ENCODE measurements at regions not wholly inside any gene's neighbourhood (a gene's known extent, or its start where the extent isn't known, plus 50 kb on each side); places are given as distances from the start of the nearest gene placed in this dataset.
A peak's percentile ranks its signal among the peaks of the same experiment; 100 is the strongest.

DNA sequence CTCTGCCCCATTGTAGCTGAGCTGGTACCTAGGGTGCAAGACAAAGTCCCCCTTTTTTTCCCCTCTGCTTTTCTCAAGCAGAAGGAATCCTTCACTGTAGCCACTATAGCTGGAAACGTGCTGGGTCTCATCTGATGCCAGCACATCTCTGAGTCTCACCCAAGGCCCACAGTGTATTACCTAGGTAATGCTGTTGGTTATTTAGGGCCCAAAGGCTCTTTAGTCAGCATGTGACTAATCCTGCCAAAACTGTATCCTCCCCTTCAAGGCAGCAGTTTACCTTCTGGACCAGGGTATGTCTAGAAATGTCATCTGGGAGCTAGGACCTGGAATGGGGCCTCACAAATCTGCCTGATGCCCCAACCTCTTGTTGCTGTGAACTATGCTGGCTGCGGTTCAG lies 423.4 kb downstream of the NUF2 start:
- DNase-seq (ENCODE audit: low spot score): no peak

DNA sequence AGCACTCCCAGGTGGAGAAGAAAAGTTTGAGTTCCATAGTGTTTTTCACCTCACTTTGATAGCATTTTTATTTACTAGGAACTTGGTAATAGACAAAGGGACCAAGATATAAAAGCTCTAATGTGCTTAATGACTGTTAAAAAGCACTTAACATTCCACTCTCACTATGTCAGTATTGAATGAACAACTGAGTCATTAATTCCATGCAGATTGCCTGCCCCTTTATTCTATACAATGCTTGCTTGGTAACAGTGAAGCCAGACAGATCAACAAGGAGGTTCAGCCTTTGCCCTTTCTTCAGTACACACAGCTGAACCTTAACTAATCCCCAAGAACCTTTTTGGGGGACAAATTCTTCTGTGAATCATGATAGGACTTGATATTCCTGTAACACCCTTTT lies 425.5 kb downstream of the NUF2 start:
- peak; percentile 32 for DNase-seq (ENCODE audit: low spot score)

GRCh38 chr1:163747855-163748254 lies 426.1 kb downstream of the NUF2 start:
- DNase-seq (ENCODE audit: low spot score): no peak

DNA sequence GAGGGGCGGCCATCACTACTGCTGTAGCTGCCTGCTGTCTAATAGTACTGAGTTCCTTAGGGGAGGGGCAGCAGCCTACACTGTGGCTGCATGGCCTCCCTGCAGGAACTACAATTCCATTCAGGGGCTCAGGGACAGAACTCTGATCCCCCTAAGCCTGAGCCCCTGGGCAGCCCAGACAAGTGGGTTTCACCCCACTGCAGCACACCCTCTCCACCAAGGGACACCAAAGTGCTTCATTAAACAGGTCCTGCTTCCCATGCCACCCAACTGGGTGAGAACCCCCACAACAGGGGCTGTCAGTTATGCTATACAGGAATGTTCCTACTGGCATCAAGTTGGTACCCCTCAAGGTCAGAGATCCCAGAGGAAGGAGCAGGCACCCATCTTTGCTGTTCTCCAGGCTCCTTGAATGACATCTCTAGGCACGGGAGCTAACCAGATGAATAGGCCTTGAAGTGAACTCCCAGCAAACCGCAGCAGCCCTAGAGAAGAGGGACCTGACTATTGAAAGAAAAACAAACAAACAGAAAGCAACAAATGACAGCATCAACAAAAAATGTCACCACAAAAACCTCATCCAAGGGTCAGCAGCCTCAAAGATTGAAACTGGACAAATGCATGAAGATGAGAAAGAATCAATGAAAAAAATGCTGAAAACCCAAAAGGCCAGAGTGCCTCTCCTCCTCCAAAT lies 437.4 kb downstream of the NUF2 start:
- no peak for DNase-seq (ENCODE audit: low spot score)

DNA sequence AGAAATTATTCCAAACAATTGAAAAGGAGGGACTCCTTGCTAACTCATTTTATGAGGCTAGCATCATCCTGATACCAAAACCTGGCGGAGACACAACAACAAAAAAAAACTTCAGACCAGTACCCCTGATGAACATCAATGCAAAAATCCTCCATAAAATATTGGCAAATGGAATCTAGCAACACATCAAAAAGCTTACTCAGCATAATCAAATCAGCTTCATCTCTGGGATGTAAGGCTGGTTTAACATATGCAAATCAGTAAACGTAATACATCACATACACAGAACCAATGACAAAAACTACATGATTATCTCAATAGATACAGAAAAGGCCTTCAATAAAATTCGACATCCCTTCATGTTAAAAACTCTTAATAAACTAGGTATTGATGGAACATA lies 440.1 kb downstream of the NUF2 start:
- DNase-seq (ENCODE audit: low spot score): no peak

GRCh38 chr1:163766257-163766918 lies 444.6 kb downstream of the NUF2 start:
- no peak for DNase-seq (ENCODE audit: low spot score)

DNA sequence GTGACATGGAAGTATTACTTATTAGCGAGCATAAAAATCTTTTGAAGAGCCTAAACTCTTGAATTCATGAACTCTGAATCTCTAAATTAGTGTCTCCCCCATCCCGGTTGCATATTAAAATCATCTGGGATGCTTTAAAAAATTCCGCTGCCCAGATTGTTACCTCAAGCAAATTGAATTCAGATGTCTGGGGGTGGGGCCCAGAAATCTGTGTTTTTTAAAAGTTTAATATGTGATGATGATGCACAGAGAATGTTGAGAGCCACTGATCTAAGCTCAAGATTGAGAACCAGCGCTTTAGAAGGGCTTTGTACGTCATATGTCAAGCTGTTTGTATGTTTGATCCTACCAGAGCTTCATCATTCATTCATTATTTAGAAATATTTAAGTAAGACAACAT lies 446.8 kb downstream of the NUF2 start:
- no peak for DNase-seq (ENCODE audit: low spot score)

GRCh38 chr1:163770265-163770664 lies 448.5 kb downstream of the NUF2 start:
- DNase-seq (ENCODE audit: low spot score): no peak

DNA sequence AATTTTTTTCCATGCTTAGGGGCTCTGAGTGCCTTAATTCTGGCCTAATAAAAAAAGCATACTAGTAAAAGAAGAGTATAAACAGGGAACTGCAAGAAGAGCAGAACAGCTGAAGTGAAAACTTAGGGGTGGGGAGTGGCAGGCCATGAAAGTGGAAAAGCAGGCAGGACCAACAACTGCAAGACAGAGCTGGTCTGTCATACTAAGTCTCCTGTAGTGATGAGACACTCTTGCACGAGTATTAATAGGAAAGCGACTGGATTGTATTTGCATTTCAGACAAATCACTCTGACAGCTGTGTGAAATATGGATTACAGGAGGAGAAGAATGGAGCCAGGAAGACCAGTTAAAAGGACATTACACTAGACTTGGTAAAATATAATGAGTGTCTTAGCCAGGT lies 449.9 kb downstream of the NUF2 start:
- DNase-seq (ENCODE audit: low spot score): no peak

GRCh38 chr1:163772246-163772645 lies 450.5 kb downstream of the NUF2 start:
- no peak for DNase-seq (ENCODE audit: low spot score)

DNA sequence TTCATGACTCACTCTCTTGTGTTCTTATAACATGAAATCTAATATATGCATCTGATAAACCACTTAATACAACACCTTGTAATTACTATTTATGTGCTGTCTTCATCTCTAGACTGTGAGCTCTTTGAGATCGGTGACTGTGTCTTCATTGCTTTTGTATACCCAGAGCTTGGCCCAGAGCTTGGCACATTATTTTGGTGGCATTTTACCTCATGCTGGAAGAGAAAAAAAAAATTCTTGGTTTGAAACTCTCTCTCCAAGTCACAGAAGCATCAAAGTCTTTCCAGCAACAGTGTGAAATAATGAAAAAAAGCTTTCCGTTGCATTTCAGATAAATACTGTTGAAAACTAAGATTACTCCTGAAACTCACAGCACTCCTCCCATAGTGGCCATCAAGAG lies 451.6 kb downstream of the NUF2 start:
- no peak for DNase-seq (ENCODE audit: low spot score)

GRCh38 chr1:163774401-163774945 lies 452.7 kb downstream of the NUF2 start:
- no peak for DNase-seq (ENCODE audit: low spot score)

GRCh38 chr1:163774978-163775620 lies 453.3 kb downstream of the NUF2 start:
- no peak for DNase-seq (ENCODE audit: low spot score)

- no peak for DNase-seq (ENCODE audit: low spot score)
Measured at GRCh38 chr1:163777205-163777604, 455.5 kb downstream of the NUF2 start.

DNA sequence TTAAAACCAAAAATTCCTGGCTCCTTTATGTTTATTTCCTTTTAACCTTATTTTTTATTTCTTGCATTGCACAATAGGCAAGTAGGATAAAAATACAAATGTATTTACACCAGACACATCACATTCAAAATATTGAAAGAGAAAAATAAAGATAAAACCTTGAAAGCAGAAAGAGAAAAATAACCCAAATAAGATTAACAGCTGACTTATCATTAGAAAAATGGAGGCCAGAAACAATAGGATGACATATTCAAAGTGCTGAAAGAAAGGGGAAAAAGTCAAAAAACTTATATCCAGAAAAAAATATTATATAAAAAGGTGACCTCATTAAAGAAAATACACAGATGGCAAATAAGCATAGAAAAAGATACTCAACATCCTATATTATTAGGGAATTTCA lies 459.4 kb downstream of the NUF2 start:
- DNase-seq (ENCODE audit: low spot score): no peak

DNA sequence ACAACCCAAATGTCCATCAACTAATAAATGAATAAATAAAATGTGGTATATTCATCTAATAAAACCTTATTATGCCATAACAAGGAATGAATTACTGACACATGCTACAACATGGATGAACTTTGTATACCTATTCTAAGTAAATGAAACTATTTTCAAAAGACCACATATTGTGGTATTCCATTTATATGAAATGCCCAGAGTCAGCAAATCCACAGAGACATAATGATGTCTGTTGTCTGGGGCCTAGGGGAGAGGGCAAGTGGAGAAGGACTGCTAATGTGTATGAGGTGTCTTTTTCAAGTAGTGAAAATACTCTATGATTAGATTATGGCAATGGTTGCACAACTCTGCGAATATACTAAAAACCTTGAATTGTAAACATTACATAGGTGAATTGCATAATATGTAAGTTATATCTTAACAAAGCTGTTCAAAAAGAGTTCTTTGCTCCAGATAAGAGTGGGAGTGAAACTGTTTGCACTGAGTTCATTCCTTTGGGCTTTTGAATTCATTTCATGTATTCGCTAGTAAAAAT lies 464.2 kb downstream of the NUF2 start:
- no peak for DNase-seq (ENCODE audit: low spot score)

- no peak for DNase-seq (ENCODE audit: low spot score)
Measured at GRCh38 chr1:163789911-163790310, 468.2 kb downstream of the NUF2 start.

DNA sequence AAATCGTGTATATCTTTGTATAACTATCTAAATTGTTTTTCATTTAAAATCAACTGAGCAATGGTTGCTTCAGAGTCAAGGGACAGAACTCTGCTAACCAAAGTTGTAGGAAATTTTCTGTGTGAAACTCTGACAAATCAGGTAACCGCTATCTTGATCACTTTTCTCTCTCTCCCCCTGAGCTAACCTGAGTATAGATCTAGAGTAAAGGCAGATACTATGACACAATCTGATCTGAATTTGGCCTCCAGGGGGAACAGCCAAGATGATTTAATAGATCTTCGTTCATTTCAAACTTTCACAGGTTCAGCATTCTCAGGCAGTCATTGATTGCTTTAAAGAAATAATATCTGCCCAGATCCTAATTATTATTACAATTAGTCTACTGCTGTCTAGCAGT lies 472.8 kb downstream of the NUF2 start:
- no peak for DNase-seq (ENCODE audit: low spot score)

GRCh38 chr1:163796394-163796821 lies 474.7 kb downstream of the NUF2 start:
- peak; percentile 58 for DNase-seq (ENCODE audit: low spot score)

DNA sequence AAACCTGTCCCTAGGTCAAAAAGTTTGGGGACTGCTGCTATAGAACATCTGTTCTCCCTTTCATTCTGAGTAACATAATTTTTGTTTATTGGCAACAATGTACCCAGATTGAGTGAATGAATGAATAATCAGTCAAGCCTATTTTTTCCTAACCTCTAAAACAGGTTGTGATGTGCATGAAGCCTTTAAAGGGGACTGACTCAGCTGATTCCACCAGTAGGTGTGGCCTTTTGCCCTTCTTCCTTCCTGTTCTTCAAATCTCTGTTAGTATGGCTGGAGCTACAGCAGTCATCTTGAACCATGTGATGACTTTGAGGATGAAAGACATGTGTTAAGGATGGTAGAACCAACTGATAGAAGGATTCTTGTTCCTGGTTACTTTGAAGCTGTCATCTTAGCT lies 476.1 kb downstream of the NUF2 start:
- DNase-seq (ENCODE audit: low spot score): no peak

GRCh38 chr1:163799190-163799805 lies 477.5 kb downstream of the NUF2 start:
- DNase-seq (ENCODE audit: low spot score): no peak

DNA sequence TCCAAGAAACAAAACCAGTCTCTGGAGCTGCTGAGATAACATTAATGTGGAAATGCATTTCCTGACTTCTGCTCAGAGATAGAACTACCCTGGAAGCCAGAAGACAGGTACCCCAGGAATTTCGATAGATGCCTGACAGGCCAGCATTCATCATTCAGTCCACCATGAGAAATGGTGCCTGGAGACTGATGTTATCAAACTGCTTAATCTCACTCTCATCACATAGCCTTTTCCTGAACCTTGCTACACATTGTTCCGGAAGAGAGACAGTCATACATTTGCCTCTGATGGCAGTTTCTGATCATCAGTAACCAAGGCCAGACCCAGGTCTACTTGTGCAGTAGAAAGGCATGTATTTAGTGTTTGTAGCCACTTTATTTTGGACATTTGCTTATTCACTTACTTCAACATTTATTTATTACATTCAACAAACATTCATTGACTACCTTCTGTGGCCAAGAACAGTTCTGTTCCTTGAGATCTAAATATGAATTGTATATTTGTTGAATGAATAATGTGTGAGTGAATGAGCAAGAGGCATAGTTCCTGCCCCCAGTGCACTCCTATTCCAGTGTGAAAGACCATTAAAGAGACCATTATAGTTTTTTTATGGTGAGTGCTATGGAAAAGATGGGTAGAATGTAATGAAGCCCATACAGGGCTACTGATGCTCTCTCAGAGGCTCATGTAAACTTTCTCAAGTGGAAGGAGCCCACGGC lies 485.7 kb downstream of the NUF2 start:
- DNase-seq (ENCODE audit: low spot score): peak; percentile 60

All from kidney capillary endothelial cell (primary cell).